Neural crest cell (in vitro differentiated cells): ENCODE measurements at regions not wholly inside any gene's neighbourhood (a gene's known extent, or its start where the extent isn't known, plus 50 kb on each side); places are given as distances from the start of the nearest gene placed in this dataset.

Experiments used
- DNase-seq: peaks from one replicate; pipeline ENCODE4 v3.0.0; 2021; ENCODE audit warnings: low read depth, mixed read lengths, low spot score
- H3K27ac Mint-ChIP-seq: one replicate; pipeline ENCODE4 v1.8.0; 2021; ENCODE audit warnings: mild to moderate bottlenecking, mixed read lengths; ENCODE audit not compliant: unreplicated experiment
- H3K27me3 Mint-ChIP-seq: 2 replicates; pipeline ENCODE4 v1.8.0; 2021; ENCODE audit warnings: low read depth, mild to moderate bottlenecking, mixed read lengths
- H3K36me3 Mint-ChIP-seq: 2 replicates; pipeline ENCODE4 v1.8.0; 2021; ENCODE audit warnings: low read depth, mild to moderate bottlenecking, mixed read lengths
- H3K4me1 Mint-ChIP-seq: 2 replicates; pipeline ENCODE4 v1.8.0; 2021; ENCODE audit warnings: mixed read lengths
- H3K4me3 Mint-ChIP-seq: one replicate; pipeline ENCODE4 v1.8.0; 2021; ENCODE audit warnings: mild to moderate bottlenecking, mixed read lengths
- H3K9me3 Mint-ChIP-seq: 2 replicates; pipeline ENCODE4 v1.8.0; 2021; ENCODE audit warnings: mixed read lengths
- TF ChIP-seq, protein P1 (sequence below): fragments of 200-600 bp; sonication (generic); conservative IDR thresholded peaks from 2 replicates; pipeline ENCODE4 v1.5.0; 2021; ENCODE audit warnings: antibody characterized with exemption, mild to moderate bottlenecking

- TF ChIP-seq, protein P1, sequence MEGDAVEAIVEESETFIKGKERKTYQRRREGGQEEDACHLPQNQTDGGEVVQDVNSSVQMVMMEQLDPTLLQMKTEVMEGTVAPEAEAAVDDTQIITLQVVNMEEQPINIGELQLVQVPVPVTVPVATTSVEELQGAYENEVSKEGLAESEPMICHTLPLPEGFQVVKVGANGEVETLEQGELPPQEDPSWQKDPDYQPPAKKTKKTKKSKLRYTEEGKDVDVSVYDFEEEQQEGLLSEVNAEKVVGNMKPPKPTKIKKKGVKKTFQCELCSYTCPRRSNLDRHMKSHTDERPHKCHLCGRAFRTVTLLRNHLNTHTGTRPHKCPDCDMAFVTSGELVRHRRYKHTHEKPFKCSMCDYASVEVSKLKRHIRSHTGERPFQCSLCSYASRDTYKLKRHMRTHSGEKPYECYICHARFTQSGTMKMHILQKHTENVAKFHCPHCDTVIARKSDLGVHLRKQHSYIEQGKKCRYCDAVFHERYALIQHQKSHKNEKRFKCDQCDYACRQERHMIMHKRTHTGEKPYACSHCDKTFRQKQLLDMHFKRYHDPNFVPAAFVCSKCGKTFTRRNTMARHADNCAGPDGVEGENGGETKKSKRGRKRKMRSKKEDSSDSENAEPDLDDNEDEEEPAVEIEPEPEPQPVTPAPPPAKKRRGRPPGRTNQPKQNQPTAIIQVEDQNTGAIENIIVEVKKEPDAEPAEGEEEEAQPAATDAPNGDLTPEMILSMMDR, result no peak
- no peaks in the 10 kb centered on the region for H3K4me1 Mint-ChIP-seq
- H3K27me3 Mint-ChIP-seq, result peaks cover 10% of the 10 kb centered on the region
- DNase-seq, result no peak
- H3K27ac Mint-ChIP-seq, result no peak overlapping the region
- no peaks in the 10 kb centered on the region for H3K36me3 Mint-ChIP-seq
- no peak overlapping the region for H3K4me3 Mint-ChIP-seq
- H3K9me3 Mint-ChIP-seq, result peaks cover 4% of the 10 kb centered on the region
Measured at GRCh38 chr4:82201303-82201702, 172.5 kb downstream of the HNRNPD start.

DNA sequence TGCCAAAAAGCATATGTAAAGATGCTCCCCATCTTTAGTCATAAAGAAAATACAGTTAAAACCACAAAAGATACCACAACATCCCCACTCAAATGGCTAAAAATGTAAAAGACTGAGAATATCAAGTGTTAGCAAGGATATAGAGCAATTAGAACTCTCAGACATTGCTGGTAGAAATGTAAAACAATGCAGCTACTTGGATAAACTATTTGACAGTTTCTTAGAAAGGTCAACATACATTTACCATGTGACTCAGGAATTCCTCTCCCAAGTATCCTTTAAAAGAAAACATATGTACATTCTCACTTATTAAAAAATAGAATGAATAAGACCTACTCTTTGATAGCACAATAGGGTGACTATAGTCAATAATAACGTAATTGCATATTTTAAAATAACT lies 173.7 kb downstream of the HNRNPD start:
- no peaks in the 10 kb centered on the region for H3K36me3 Mint-ChIP-seq
- TF ChIP-seq, protein P1, result no peak
- H3K27me3 Mint-ChIP-seq, result peaks cover 5% of the 10 kb centered on the region
- DNase-seq, result no peak
- peaks cover 2% of the 10 kb centered on the region for H3K9me3 Mint-ChIP-seq
- no peak overlapping the region for H3K4me3 Mint-ChIP-seq
- H3K27ac Mint-ChIP-seq, result no peak overlapping the region
- H3K4me1 Mint-ChIP-seq, result no peaks in the 10 kb centered on the region

- H3K27ac Mint-ChIP-seq, result no peak overlapping the region
- peaks cover 12% of the 10 kb centered on the region for H3K4me1 Mint-ChIP-seq
- no peaks in the 10 kb centered on the region for H3K36me3 Mint-ChIP-seq
- no peaks in the 10 kb centered on the region for H3K9me3 Mint-ChIP-seq
- H3K27me3 Mint-ChIP-seq, result peaks cover 5% of the 10 kb centered on the region
- no peak for DNase-seq
- TF ChIP-seq, protein P1, result no peak
- no peak overlapping the region for H3K4me3 Mint-ChIP-seq
Measured at GRCh38 chr4:82194329-82194728, 179.5 kb downstream of the HNRNPD start.

DNA sequence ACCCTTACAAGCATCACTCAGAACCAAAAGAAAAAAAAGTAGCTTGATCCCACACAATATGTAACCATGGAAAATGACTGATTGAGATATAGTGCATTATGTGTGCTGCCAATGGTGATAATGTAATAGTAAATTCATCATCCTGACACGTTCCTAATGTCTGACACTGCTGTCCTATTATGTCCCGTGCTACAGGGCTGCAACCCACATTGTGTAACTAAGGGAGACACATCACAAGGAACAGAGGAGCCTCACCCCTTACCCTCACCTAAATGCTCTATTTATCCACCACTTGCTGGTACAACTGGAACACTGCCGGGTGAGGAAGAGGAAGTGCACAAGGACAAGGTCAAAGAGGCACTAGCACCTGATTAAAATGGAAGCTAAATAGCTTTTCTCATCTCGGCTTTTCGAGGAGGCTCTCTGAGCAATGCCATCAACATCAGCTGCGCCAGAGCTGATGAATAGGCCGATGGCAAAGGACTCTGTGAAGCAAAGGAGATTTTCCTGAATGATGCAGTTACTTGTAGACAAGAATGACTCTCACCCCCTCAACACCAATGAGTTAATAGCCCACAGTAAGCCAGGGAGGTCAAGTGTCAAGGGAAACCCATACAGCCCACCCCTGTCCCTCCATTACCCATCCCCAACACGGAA lies 181.6 kb downstream of the HNRNPD start:
- no peak for DNase-seq
- peak overlapping the region; percentile 3 for H3K27ac Mint-ChIP-seq
- no peak overlapping the region for H3K4me3 Mint-ChIP-seq
- peaks cover 12% of the 10 kb centered on the region for H3K4me1 Mint-ChIP-seq
- H3K36me3 Mint-ChIP-seq, result no peaks in the 10 kb centered on the region
- H3K9me3 Mint-ChIP-seq, result no peaks in the 10 kb centered on the region
- peaks cover 19% of the 10 kb centered on the region for H3K27me3 Mint-ChIP-seq
- TF ChIP-seq, protein P1, result no peak

GRCh38 chr4:82181789-82182188 lies 192.0 kb downstream of the HNRNPD start:
- Mint-ChIP-seq H3K9me3 (peaks cover 3% of the 10 kb centered on the region), H3K27me3 (peaks cover 31% of the 10 kb centered on the region), H3K36me3 (peaks cover 3% of the 10 kb centered on the region), H3K27ac (no peak overlapping the region), H3K4me1 (no peaks in the 10 kb centered on the region), H3K4me3 (no peak overlapping the region)
- TF ChIP-seq, protein P1, result no peak
- DNase-seq, result no peak
